Skin of body (tissue), 1 donor: ENCODE measurements at regions not wholly inside any gene's neighbourhood (a gene's known extent, or its start where the extent isn't known, plus 50 kb on each side); places are given as distances from the start of the nearest gene placed in this dataset.

Experiments
- DNase-seq: peaks from one replicate; lab custom pipeline; 2025; lab: John Stamatoyannopoulos, UW

GRCh38 chr1:224504297-224505041 is 69.9 kb upstream of the WDR26 start:
- DNase-seq = no peak

DNA sequence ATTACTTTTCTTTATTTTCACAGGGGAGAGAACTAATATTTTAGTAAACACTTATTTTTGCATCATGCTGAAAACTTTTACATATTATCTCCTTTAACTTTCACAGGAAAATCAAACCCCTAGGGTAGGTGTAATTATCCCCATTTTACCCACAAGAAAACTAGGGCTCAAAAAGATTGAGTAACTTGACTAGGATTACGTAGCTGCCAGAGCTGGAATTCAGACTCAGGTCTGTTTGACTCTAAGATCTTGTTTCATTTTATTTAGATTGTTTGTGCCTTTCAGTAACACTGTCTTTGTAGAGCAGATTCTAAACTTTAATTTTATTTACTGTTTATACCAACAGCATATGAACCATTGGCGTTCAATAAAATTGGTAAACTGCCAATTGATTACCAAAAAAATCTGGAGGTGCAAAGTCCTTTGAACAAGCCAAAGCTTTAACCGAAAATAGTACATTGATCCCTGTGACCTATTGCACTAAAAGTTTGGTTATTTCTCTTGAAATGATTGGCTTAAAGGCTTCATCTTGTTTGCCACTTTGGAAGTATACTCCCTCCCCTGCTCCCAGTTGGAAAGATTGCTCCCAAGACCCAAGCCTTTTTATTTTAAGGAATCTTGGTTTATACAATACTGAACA is 71.0 kb upstream of the WDR26 start:
- no peak for DNase-seq

DNA sequence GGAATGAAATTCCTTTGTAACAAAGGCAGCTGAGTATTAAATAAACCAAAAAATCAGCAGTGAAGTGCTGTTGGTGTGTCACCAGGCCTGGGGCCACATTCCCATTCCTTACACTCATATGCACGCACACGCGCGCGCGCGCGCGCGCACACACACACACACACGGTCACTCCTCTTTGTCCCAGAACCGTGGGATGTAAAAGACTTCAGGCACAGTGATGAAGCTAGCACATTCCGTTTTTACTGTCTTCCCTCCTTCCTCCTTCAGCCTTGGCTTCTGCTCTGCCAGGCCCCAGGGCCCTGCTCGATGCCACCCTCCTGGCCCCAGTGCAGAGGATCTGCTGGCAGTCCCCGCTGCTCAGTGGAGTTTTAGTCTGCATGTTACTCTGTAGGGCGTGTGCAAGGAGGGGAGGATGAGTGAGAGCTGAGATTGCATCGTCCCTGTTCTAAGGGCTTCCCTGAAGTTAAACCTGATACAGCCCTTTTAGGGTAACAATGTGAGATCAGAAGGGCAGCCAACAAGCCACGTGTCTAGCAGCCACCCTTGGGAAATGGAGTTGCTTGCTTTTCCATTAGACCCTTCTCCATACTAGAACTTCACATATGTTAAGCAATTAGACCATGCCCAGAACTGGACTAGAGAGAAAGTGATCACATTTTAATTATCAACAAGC is 71.7 kb upstream of the WDR26 start:
- no peak for DNase-seq

- no peak for DNase-seq
These were observed 73.3 kb upstream of the WDR26 start for GRCh38 chr1:224507771-224508523.

DNA sequence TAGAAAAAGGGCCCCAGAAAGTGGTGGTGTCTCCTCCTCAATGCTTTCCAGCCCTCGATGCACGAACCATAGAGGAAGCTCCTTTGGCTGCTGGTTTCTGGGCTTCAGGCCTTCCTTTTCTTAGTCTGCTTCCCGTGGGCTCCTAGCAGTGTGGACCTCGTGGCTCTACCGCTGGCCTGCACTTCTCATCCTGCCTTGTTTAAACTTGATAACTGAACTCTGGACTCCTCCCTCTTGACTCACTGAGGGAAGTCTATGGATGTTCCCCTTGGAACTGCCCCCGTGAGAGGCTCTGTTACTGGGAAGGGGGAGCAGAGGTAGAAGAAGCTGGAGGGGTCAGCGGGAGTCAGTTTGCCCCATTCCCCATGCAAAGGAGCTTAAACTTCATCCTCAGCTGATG is 75.3 kb upstream of the WDR26 start:
- DNase-seq = no peak

- no peak for DNase-seq
These were observed 76.5 kb upstream of the WDR26 start for GRCh38 chr1:224510880-224511645.

GRCh38 chr1:224512600-224513151 is 78.1 kb upstream of the WDR26 start:
- no peak for DNase-seq

GRCh38 chr1:224513383-224513782 is 78.8 kb upstream of the WDR26 start:
- no peak for DNase-seq

DNA sequence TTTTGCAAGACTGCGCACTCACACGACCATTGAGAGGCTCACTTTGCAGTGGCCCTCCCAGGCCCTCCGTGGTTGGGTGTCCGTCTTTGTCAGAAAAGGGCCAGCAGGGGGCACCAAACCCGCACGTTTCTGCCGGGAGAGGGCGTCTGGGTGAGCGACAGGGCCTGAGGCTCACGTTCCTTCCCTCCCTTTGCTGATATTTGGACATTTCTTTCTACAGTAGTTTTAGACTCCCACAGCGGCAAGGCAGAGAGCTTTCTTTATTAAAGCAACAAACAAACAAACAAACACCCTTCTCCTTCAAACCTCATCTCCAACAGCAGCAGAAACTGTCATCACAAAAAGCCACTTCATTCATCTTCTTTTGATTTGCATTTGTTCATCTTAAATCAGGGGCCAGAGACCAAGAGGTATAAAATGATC is 79.2 kb upstream of the WDR26 start:
- DNase-seq = peak; percentile 18

- no peak for DNase-seq
These were observed 82.6 kb upstream of the WDR26 start for GRCh38 chr1:224517171-224517570.

DNA sequence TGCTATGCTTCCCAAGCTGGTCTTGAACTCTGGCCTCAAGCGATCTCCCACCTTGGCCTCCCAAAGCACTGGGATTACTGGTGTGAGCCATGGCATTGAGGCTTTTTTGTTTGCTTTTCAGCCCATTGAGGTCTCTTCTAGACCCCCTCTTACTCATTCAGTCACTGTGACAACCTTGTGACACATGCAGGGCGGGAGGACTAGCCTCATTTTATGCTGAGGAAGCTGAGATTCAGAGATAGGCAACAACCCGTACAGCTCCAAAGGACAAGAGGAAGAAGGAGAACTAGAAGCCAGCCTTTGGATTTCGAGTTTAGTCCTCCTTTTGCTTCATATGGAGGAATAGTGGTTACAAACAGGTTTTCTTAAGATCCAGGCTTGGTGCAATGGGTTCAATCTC is 83.9 kb upstream of the WDR26 start:
- no peak for DNase-seq

DNA sequence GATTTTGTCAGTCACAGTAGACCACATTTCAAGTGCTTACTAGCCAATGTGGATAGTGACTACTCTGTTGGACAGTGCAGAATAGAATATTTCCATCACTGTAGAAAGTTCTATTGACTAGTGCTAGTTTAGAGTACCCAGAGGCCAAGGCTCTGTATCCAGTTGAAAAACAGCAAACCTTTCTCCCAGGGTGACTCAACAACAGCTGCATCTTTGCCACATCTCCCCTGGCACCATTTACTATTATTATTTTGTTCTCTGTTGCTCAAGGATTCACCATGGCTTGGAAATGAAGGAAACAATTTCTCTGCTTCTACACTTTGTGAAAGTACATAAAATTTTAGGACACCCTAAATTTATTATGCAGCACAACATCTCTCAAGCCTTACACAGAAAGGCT is 85.3 kb upstream of the WDR26 start:
- DNase-seq = no peak

DNA sequence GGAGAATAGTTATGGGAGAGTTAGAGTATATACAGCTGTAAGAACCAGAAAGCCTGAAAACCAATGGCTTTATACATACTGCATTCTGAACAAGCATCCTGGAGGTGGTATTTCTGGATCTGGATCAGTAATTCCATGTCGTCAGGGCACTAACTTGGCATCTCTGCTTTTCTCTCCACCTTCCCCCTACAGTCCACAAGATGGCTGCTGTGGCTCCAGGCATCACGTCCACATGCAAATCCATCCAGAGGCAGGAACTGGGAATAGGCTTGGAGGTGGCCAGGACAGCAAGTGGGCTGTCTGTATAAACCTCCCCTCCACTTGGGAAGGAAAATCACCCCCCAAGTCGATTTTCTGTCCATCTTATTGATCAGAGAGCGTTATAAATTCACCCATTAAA is 86.2 kb upstream of the WDR26 start:
- no peak for DNase-seq

- no peak for DNase-seq
These were observed 87.5 kb upstream of the WDR26 start for GRCh38 chr1:224521904-224522734.

DNA sequence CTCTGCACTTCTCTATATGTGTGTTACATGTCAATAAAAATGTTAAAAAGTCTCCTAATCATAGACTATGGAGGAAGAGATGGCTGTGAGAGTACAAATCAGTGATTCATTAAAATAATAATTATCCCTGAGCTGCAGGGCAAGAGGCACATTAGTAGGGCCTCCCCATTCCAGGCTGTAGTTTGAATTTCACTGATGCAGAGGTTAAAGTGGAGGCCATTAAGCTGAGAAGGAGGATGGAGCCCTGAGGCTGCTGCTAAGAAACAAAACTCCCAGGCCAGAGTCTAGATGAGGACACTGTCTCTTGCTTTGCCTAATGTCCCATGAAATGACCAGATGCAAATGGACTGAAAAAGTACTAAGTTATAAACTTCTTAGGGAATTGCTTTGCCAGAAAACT is 89.1 kb upstream of the WDR26 start:
- no peak for DNase-seq

GRCh38 chr1:224524679-224525078 is 90.1 kb upstream of the WDR26 start:
- DNase-seq = no peak

DNA sequence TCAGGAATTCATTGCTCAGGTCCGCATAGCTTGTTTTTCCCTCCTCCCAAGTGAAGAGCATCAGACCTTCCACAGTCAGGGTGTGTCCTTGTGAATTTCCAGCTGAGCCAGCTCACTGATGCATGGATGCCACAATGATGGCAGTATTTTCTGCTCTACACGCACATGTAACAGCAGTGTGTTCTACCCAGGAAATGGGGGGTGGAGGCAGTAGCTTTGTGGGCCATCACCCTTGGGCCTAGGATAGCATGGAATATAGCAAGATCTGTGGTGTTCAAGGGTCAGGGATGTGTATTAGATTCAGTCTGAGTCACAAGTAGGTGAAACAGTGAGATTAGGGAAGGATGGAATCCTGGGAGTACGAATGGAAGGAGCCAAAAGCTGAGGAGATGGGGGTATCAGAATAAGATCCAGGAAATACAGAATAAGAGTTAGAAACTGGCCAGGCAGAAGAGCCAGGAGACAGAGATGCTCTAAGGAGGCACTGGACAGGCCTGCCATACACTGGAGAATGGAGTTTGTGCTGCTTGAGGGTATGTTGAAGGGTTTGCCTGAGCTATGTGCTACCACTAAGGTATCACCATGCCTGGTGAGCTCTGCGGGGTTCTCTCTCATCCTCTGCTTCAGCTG is 90.6 kb upstream of the CNIH3 start:
- no peak for DNase-seq

GRCh38 chr1:224526771-224527170 is 89.3 kb upstream of the CNIH3 start:
- DNase-seq = no peak

GRCh38 chr1:224528900-224529299 is 87.2 kb upstream of the CNIH3 start:
- no peak for DNase-seq

DNA sequence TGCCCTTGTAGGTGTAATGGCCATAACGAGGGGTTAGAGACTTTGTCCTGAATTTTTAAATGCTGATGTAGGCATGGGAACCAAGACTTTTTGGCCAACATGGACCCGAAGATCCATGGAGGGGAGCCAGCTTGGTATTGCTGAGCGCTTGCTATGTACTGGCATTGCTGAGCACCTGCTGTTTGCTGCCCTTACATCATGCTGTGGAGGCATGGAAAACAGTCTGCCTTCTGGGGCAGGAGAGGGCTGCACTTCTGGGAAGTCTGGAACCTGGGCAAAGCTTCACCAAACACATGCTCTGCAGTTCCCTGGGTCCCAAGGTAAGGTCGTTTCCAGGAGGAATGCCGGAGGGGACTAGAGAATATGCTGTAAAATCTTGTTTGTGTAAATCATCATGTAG is 86.3 kb upstream of the CNIH3 start:
- DNase-seq = no peak
